ENCODE measurements at regions not wholly inside any gene's neighbourhood (a gene's known extent, or its start where the extent isn't known, plus 50 kb on each side); places are given as distances from the start of the nearest gene placed in this dataset.

DNA sequence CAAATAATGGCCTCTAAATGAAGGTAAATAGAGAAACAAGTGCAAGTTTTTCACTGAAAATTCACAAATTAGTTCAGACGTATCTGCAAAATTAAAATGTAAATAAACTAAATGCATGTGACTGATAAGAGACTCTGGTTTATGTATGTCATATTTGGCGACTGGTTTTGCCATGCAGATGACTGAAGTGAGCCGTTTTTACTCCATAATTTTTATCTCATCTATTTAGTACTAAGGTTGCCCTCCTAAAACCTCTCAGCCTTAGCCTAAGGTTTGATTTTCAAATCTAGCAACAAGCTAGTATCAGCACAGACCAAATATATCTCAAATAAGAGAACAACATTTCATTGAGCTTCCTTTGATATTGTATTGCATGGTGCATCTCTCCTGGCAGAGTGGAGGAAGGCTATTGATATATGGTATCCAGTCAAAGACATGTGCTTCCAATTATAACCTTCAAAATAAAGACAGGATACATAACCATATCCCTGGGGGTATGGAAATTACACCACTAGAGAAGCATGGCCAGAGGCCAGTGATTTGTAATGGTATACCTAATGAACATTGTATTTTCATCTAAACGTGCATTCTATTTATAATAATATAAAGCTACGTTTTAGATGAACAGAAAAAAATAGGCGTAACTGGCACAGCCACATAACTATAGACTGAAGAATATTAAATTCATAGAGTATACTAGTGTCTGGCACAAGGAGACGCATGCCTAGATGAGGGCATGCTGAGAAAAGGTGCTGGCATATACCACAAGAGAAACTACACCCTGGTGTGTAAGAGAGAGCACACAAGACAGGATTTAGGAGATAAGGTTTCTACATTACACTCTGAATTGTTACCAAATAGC is 392.6 kb upstream of the INTU start:
- Histone ChIP-seq H3K4me3 (no peak overlapping the region), H3K36me3 (no peaks in the 10 kb centered on the region), H3K27me3 (no peaks in the 10 kb centered on the region), H3K9me3 (peaks cover 0 to 5% (median 0%) of the 10 kb centered on the region in 4 donors), H3K4me1 (peaks cover 0 to 5% (median 0%) of the 10 kb centered on the region in 4 donors), H3K27ac (no peak overlapping the region)
- WGBS, 2 donors: 82 to 90% methylated on average over 7 of the region's 7 CpGs
- TF ChIP-seq POLR2AphosphoS5 (IDR thresholded peaks at IDR 0.05) (no peak), EP300 (IDR thresholded peaks at IDR 0.05) (no peak), POLR2A (IDR thresholded peaks at IDR 0.05) (no peak)
- TF ChIP-seq, protein P1, sequence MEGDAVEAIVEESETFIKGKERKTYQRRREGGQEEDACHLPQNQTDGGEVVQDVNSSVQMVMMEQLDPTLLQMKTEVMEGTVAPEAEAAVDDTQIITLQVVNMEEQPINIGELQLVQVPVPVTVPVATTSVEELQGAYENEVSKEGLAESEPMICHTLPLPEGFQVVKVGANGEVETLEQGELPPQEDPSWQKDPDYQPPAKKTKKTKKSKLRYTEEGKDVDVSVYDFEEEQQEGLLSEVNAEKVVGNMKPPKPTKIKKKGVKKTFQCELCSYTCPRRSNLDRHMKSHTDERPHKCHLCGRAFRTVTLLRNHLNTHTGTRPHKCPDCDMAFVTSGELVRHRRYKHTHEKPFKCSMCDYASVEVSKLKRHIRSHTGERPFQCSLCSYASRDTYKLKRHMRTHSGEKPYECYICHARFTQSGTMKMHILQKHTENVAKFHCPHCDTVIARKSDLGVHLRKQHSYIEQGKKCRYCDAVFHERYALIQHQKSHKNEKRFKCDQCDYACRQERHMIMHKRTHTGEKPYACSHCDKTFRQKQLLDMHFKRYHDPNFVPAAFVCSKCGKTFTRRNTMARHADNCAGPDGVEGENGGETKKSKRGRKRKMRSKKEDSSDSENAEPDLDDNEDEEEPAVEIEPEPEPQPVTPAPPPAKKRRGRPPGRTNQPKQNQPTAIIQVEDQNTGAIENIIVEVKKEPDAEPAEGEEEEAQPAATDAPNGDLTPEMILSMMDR (IDR thresholded peaks at IDR 0.05): no peak
- no peak for DNase-seq
- intact Hi-C loops (cut with DNase I): no loop called here

DNA sequence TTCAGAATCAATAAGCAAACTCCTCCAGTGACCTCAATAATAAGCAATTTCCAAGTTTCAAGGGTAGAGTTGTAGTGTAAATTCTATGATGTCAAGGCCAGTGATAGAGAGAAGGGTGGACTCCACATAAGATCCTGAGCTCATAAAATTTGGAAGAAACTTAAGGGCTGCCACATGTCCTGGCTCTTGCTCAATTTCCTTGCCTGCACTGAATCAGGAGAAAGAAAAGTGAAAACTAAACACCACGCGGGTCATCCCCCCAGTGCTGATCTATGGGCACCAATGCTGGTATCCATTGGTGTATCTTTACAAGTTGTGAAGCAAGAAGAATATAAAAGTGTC is 392.0 kb upstream of the INTU start:
- WGBS, 2 donors: 93 to 94% methylated on average over 2 of the region's 2 CpGs
- DNase-seq: no peak
- TF ChIP-seq POLR2A (IDR thresholded peaks at IDR 0.05) (no peak), POLR2AphosphoS5 (IDR thresholded peaks at IDR 0.05) (no peak), EP300 (IDR thresholded peaks at IDR 0.05) (no peak)
- TF ChIP-seq, protein P1 (IDR thresholded peaks at IDR 0.05): no peak
- Histone ChIP-seq H3K4me1 (peaks cover 0 to 5% (median 0%) of the 10 kb centered on the region in 4 donors), H3K4me3 (no peak overlapping the region), H3K9me3 (peaks cover 0 to 5% (median 0%) of the 10 kb centered on the region in 4 donors), H3K27ac (no peak overlapping the region), H3K27me3 (no peaks in the 10 kb centered on the region), H3K36me3 (no peaks in the 10 kb centered on the region)
- intact Hi-C loops (cut with DNase I): no loop called here

DNA sequence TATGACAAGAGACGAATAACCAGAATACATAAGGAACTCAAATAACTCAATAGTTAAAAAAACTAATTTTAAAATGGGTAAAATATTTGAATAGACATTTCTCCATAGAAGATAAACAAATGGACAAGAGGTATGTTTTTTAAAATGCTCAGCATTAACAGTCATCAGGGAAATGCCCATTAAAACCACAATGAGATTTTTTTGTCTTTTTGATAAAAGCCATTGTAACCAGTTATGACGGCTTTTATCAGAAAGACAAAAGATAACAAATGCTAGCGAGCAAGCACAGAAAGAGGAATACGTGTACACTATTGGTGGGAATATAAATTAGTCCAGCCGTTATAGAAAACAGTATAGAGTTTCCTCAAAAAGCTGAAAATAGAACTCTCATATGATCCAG is 388.2 kb upstream of the INTU start:
- WGBS, 2 donors: 87 to 89% methylated on average over 5 of the region's 5 CpGs

DNA sequence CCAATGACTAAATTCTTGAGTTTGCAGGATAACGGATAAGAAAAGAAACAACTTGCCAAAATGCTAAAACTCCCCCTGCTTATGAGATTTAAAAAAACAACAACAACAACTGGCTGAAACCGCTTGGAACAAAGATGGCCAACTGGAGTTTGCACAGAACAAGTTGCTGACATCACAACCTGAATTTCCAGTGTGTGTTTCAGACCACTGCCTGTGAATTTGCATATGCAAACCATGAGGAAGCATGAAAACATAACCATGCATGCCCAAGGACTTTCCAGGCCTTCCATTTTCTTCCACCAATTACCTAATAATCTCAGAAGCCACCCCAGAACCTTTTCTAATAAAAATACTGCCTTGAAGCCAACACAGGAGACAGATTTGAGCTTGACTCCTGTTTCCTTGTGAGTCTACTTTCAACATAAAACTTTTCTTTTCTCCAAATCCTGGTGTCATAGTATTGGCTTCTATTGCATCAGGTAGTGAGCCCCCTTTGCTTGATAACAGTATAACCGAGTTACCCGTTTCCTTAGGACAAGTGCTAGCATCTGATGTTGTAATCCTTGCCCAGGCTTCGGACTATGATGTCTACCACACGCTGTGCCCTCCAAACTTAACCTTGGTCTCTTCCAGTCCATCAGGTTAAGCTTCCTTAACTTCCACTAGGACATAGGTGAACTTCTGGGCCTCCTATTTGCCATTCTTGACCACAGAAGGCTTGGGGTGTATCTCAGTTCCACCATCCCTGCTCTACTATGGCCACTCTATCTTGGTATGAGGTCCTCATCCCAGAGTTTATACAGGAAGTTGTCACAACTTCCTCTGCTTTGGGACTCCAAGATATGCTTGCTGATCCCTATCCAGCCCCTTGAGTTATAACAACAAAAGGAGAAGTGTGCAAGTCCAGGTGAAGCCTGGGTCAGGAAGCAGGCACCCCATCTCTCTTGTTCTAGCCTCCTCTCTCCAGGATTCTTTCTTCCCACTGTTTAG is 385.5 kb upstream of the INTU start:
- Histone ChIP-seq H3K27me3 (no peaks in the 10 kb centered on the region), H3K4me1 (no peaks in the 10 kb centered on the region), H3K27ac (no peak overlapping the region), H3K4me3 (no peak overlapping the region), H3K36me3 (no peaks in the 10 kb centered on the region), H3K9me3 (peaks cover 0 to 4% (median 0%) of the 10 kb centered on the region in 4 donors)
- DNase-seq: no peak
- WGBS, 2 donors: 89 to 91% methylated on average over 6 of the region's 6 CpGs
- intact Hi-C loops (cut with DNase I): no loop called here
- TF ChIP-seq POLR2A (IDR thresholded peaks at IDR 0.05): no peak
- TF ChIP-seq, protein P1 (IDR thresholded peaks at IDR 0.05): no peak
- TF ChIP-seq EP300 (IDR thresholded peaks at IDR 0.05): no peak
- TF ChIP-seq POLR2AphosphoS5 (IDR thresholded peaks at IDR 0.05): no peak

More for the DNA sequence above, 388.2 kb upstream of the INTU start:
- no peak for DNase-seq
- no peaks in the 10 kb centered on the region for H3K27me3 ChIP-seq
- no peaks in the 10 kb centered on the region for H3K4me1 ChIP-seq
- peaks cover 0 to 10% (median 0%) of the 10 kb centered on the region in 4 donors for H3K9me3 ChIP-seq
- H3K36me3 ChIP-seq: no peaks in the 10 kb centered on the region
- TF ChIP-seq POLR2A (IDR thresholded peaks at IDR 0.05): no peak
- no peak overlapping the region for H3K4me3 ChIP-seq
- no peak overlapping the region for H3K27ac ChIP-seq
- intact Hi-C loops (cut with DNase I): no loop called here
